ENCODE measurements at regions not wholly inside any gene's neighbourhood (a gene's known extent, or its start where the extent isn't known, plus 50 kb on each side); places are given as distances from the start of the nearest gene placed in this dataset.

DNA sequence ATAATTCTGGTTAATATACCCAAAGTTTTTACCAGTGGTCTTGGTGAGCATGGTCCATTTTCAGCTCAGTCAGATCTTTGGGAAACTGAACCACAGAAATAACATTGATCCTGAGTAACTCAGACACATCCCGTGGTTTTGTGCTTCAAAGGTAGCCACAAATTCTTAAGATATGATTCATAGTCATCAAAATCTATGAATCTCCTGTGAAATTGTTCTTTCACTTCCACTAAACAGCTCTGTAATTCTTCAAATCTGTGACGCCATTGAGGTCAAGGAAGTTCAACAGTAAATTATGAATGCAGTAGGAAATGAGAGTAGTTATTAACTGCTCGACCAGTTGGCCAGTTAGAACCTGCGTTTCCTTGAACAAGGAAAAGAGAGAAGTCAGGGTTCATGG, 147.3 kb downstream of the IRS1 start:
- TF ChIP-seq CTCF (IDR thresholded peaks at IDR 0.05): no peak
- TF ChIP-seq EP300 (IDR thresholded peaks at IDR 0.05): no peak
- TF ChIP-seq POLR2AphosphoS5 (IDR thresholded peaks at IDR 0.05): no peak
